ENCODE measurements at regions not wholly inside any gene's neighbourhood (a gene's known extent, or its start where the extent isn't known, plus 50 kb on each side); places are given as distances from the start of the nearest gene placed in this dataset.

DNA sequence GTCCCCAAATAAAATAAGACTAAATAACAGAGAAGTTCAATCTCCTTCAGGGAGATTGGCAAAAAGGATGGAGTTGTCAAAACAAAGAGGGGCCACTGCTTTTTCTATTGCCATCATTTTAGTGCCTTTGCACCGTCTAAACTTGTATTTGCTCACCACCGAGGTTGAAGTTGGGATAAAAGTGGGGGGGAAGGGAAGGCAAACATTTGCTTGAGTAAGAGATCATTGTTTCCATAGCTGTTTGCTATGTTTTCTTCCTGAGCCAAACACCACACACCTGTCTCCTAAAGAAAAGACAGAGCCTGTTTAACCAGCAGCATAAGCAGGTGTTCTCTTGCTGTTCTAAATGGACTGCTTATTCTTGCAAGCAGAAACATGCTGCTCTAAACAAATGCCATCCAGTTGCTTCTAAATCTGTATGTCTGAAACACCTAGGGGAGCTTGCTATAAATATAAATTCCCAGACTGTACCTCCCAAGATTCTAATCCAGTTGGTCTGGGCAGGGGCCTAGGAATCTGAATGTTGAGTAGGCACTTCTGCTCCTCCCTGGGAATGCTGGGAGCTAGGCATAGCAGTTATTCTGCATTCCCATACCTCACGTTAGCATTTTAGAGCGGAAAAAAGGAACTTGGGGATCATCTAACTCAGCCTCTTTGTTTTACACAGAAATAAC is 179.4 kb upstream of the ARL4C start (continued):
- TF ChIP-seq, protein P1, sequence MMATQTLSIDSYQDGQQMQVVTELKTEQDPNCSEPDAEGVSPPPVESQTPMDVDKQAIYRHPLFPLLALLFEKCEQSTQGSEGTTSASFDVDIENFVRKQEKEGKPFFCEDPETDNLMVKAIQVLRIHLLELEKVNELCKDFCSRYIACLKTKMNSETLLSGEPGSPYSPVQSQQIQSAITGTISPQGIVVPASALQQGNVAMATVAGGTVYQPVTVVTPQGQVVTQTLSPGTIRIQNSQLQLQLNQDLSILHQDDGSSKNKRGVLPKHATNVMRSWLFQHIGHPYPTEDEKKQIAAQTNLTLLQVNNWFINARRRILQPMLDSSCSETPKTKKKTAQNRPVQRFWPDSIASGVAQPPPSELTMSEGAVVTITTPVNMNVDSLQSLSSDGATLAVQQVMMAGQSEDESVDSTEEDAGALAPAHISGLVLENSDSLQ (IDR thresholded peaks at IDR 0.05) = no peak

DNA sequence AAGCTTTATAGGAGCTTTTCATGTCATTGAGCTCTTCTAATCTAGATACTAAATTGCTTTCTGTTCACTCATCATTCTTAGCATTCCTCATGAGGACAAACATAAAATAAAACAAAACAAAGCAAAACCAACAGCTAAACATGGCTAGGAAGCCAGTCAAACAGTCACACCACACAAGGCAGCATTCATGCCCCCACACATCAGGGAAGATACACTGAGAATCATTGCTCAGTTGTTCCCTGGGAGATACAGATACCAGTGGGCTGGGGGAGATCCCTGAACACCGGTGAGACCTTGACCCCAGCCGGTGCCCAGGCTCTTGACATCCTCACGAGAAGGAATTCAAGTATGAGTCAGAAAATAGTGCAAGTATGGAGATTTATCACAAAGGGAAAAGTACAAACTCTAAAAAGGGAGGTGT is 177.9 kb upstream of the ARL4C start:
- no peaks in the 10 kb centered on the region for H3K4me1 ChIP-seq (ENCODE audit: control insufficient read depth, insufficient read depth, low read length)
- in situ Hi-C loops (cut with MboI) = no loop called here
- no peaks in the 10 kb centered on the region for H4K20me1 ChIP-seq (ENCODE audit: control insufficient read depth, insufficient read depth)
- no peaks in the 10 kb centered on the region for H3K9me3 ChIP-seq (replicated peaks; ENCODE audit: control insufficient read depth, insufficient read depth, low read length)
- POLR2A ChIA-PET = interaction anchor here (0.6 kb wide), 1 partner anchor 466 kb away, joined by 3 read pairs; no protein-coding TSS in a partner anchor
- no peak for DNase-seq (ENCODE audit: low read depth, low spot score)
- no peak for ATAC-seq
- 1% methylated on average over 3 of the region's 3 CpGs for WGBS (ENCODE audit: insufficient coverage, insufficient replicate concordance, low lambda C conversion rate, missing lambda C conversion rate)
- no peak overlapping the region for H3K9ac ChIP-seq (ENCODE audit: control insufficient read depth, insufficient read depth, low read length)
- CTCF ChIA-PET = no interaction called here
- TF ChIP-seq, protein P2, sequence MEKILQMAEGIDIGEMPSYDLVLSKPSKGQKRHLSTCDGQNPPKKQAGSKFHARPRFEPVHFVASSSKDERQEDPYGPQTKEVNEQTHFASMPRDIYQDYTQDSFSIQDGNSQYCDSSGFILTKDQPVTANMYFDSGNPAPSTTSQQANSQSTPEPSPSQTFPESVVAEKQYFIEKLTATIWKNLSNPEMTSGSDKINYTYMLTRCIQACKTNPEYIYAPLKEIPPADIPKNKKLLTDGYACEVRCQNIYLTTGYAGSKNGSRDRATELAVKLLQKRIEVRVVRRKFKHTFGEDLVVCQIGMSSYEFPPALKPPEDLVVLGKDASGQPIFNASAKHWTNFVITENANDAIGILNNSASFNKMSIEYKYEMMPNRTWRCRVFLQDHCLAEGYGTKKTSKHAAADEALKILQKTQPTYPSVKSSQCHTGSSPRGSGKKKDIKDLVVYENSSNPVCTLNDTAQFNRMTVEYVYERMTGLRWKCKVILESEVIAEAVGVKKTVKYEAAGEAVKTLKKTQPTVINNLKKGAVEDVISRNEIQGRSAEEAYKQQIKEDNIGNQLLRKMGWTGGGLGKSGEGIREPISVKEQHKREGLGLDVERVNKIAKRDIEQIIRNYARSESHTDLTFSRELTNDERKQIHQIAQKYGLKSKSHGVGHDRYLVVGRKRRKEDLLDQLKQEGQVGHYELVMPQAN (conservative IDR thresholded peaks at IDR 0.05) = no peak
- TF ChIP-seq CREM (IDR thresholded peaks at IDR 0.05; ENCODE audit: low read depth) (no peak), JUND (IDR thresholded peaks at IDR 0.05; ENCODE audit: low read depth, low read length) (no peak), CBX5 (IDR thresholded peaks at IDR 0.05; ENCODE audit: low read depth) (no peak), POLR2AphosphoS2 (IDR thresholded peaks at IDR 0.05; ENCODE audit: low read depth, low read length) (no peak), ZNF24 (IDR thresholded peaks at IDR 0.05) (no peak), FOXK2 (IDR thresholded peaks at IDR 0.05) (no peak)
- TF ChIP-seq, protein P3, sequence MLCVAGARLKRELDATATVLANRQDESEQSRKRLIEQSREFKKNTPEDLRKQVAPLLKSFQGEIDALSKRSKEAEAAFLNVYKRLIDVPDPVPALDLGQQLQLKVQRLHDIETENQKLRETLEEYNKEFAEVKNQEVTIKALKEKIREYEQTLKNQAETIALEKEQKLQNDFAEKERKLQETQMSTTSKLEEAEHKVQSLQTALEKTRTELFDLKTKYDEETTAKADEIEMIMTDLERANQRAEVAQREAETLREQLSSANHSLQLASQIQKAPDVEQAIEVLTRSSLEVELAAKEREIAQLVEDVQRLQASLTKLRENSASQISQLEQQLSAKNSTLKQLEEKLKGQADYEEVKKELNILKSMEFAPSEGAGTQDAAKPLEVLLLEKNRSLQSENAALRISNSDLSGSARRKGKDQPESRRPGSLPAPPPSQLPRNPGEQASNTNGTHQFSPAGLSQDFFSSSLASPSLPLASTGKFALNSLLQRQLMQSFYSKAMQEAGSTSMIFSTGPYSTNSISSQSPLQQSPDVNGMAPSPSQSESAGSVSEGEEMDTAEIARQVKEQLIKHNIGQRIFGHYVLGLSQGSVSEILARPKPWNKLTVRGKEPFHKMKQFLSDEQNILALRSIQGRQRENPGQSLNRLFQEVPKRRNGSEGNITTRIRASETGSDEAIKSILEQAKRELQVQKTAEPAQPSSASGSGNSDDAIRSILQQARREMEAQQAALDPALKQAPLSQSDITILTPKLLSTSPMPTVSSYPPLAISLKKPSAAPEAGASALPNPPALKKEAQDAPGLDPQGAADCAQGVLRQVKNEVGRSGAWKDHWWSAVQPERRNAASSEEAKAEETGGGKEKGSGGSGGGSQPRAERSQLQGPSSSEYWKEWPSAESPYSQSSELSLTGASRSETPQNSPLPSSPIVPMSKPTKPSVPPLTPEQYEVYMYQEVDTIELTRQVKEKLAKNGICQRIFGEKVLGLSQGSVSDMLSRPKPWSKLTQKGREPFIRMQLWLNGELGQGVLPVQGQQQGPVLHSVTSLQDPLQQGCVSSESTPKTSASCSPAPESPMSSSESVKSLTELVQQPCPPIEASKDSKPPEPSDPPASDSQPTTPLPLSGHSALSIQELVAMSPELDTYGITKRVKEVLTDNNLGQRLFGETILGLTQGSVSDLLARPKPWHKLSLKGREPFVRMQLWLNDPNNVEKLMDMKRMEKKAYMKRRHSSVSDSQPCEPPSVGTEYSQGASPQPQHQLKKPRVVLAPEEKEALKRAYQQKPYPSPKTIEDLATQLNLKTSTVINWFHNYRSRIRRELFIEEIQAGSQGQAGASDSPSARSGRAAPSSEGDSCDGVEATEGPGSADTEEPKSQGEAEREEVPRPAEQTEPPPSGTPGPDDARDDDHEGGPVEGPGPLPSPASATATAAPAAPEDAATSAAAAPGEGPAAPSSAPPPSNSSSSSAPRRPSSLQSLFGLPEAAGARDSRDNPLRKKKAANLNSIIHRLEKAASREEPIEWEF (IDR thresholded peaks at IDR 0.05; ENCODE audit: insufficient replicate concordance, low read depth, low read length) = no peak
- TF ChIP-seq, protein P4, sequence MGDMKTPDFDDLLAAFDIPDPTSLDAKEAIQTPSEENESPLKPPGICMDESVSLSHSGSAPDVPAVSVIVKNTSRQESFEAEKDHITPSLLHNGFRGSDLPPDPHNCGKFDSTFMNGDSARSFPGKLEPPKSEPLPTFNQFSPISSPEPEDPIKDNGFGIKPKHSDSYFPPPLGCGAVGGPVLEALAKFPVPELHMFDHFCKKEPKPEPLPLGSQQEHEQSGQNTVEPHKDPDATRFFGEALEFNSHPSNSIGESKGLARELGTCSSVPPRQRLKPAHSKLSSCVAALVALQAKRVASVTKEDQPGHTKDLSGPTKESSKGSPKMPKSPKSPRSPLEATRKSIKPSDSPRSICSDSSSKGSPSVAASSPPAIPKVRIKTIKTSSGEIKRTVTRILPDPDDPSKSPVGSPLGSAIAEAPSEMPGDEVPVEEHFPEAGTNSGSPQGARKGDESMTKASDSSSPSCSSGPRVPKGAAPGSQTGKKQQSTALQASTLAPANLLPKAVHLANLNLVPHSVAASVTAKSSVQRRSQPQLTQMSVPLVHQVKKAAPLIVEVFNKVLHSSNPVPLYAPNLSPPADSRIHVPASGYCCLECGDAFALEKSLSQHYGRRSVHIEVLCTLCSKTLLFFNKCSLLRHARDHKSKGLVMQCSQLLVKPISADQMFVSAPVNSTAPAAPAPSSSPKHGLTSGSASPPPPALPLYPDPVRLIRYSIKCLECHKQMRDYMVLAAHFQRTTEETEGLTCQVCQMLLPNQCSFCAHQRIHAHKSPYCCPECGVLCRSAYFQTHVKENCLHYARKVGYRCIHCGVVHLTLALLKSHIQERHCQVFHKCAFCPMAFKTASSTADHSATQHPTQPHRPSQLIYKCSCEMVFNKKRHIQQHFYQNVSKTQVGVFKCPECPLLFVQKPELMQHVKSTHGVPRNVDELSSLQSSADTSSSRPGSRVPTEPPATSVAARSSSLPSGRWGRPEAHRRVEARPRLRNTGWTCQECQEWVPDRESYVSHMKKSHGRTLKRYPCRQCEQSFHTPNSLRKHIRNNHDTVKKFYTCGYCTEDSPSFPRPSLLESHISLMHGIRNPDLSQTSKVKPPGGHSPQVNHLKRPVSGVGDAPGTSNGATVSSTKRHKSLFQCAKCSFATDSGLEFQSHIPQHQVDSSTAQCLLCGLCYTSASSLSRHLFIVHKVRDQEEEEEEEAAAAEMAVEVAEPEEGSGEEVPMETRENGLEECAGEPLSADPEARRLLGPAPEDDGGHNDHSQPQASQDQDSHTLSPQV (IDR thresholded peaks at IDR 0.05) = no peak
- no peak overlapping the region for H3K4me2 ChIP-seq (ENCODE audit: control insufficient read depth, insufficient read depth)
- no TSS peak for BruUV-seq (replicated peaks)
- H3K27ac ChIP-seq (ENCODE audit: control insufficient read depth, insufficient read depth) = no peak overlapping the region
- SMC1A ChIA-PET (ENCODE audit: uncharacterized antibody, unreplicated experiment) = no interaction called here
- no peaks in the 10 kb centered on the region for H3K36me3 ChIP-seq (ENCODE audit: control insufficient read depth in 2 of 2, insufficient read depth in 2 of 2, low read length in 1 of 2)
- RAD21 ChIA-PET (ENCODE audit: unreplicated experiment) = no interaction called here
- H3K27me3 ChIP-seq (replicated peaks in 1 of 2; ENCODE audit: control insufficient read depth in 2 of 2, insufficient read depth in 2 of 2, low read length in 1 of 2) = no peaks in the 10 kb centered on the region; a peak in 1 of 4 replicates
- no peaks in the 10 kb centered on the region for H3K79me2 ChIP-seq (ENCODE audit: control insufficient read depth, insufficient read depth, low read length)
- intact Hi-C loops (cut with micrococcal nuclease; ENCODE audit: unreplicated experiment) = no loop called here
- H3K4me3 ChIP-seq = no peak overlapping the region
- FAIRE-seq = no peak
- H2AFZ ChIP-seq (ENCODE audit: control insufficient read depth, low read depth, low read length) = no peak overlapping the region
